Peyer's patch (tissue), 4 donors: ENCODE measurements at regions not wholly inside any gene's neighbourhood (a gene's known extent, or its start where the extent isn't known, plus 50 kb on each side); places are given as distances from the start of the nearest gene placed in this dataset.

ENCODE experiments used
- CTCF ChIP-seq, 6 experiments: fragments of 450-650 bp in 4 of 6; fragments of 200-600 bp in 2 of 6; sonication (generic) in 1 of 6; IDR thresholded peaks; one replicate each; pipeline ENCODE4 v1.5.1; 2017 to 2019; ENCODE audit warnings: antibody characterized with exemption in 6 of 6, mild to moderate bottlenecking in 3 of 6, moderate library complexity in 1 of 6
- POLR2A ChIP-seq, 2 donors: fragments of 450-650 bp; IDR thresholded peaks; one replicate each; pipeline ENCODE4 v1.5.1; 2017; ENCODE audit warnings: antibody characterized with exemption in 2 of 2, mild to moderate bottlenecking in 2 of 2, moderate library complexity in 2 of 2

GRCh38 chr10:108521827-108522492 is 1357.5 kb upstream of the SORCS1 start:
- TF ChIP-seq CTCF (IDR thresholded peaks at IDR 0.05) (no peak), POLR2A (IDR thresholded peaks at IDR 0.05) (no peak)
